HG02588 (cell line): ENCODE measurements at regions not wholly inside any gene's neighbourhood (a gene's known extent, or its start where the extent isn't known, plus 50 kb on each side); places are given as distances from the start of the nearest gene placed in this dataset.
A peak's percentile ranks its signal among the peaks of the same experiment; 100 is the strongest.
"Not testable (repeated sequence)": the region's sequence is repeated elsewhere in the genome, so short reads cannot be mapped to it uniquely, and the experiment has no call there.

Experiments used
- ATAC-seq: cut with Tn5 transposase; IDR thresholded peaks from one replicate; pipeline ENCODE4 v1.9.1; 2021; ENCODE audit warnings: mild to moderate bottlenecking, moderate library complexity; ENCODE audit not compliant: unreplicated experiment

GRCh38 chr7:21304808-21305375, 123.0 kb upstream of the SP4 start:
- no peak for ATAC-seq

GRCh38 chr7:21305455-21306235, 122.2 kb upstream of the SP4 start:
- ATAC-seq, result no peak

GRCh38 chr7:21314954-21315353, 112.9 kb upstream of the SP4 start:
- no peak for ATAC-seq

GRCh38 chr7:21317966-21318915, 109.6 kb upstream of the SP4 start:
- ATAC-seq, result no peak

- no peak for ATAC-seq
These were observed 109.0 kb upstream of the SP4 start for GRCh38 chr7:21318916-21319270.

- no peak for ATAC-seq
These were observed 101.6 kb upstream of the SP4 start for GRCh38 chr7:21326241-21326640.

GRCh38 chr7:21326921-21327320, 101.0 kb upstream of the SP4 start:
- no peak for ATAC-seq

GRCh38 chr7:21327422-21328409, 100.2 kb upstream of the SP4 start:
- ATAC-seq, result no peak

GRCh38 chr7:21330462-21331178, 97.3 kb upstream of the SP4 start:
- ATAC-seq, result no peak

GRCh38 chr7:21334906-21335305, 93.0 kb upstream of the SP4 start:
- ATAC-seq, result no peak

GRCh38 chr7:21336743-21337142, 91.1 kb upstream of the SP4 start:
- ATAC-seq, result no peak

- no peak for ATAC-seq
These were observed 89.1 kb upstream of the SP4 start for GRCh38 chr7:21338728-21339164.

- ATAC-seq, result not testable (repeated sequence)
These were observed 83.0 kb upstream of the SP4 start for GRCh38 chr7:21344900-21345299.

GRCh38 chr7:21345361-21345760, 82.5 kb upstream of the SP4 start:
- ATAC-seq, result no peak

GRCh38 chr7:21346297-21346696, 81.6 kb upstream of the SP4 start:
- ATAC-seq, result no peak

- ATAC-seq, result peak; percentile 84
These were observed 75.1 kb upstream of the SP4 start for GRCh38 chr7:21352540-21353387.

GRCh38 chr7:21353388-21353780, 74.5 kb upstream of the SP4 start:
- ATAC-seq, result no peak

- no peak for ATAC-seq
These were observed 73.6 kb upstream of the SP4 start for GRCh38 chr7:21354284-21354683.

- peak; percentile 85 for ATAC-seq
These were observed 72.4 kb upstream of the SP4 start for GRCh38 chr7:21355406-21355874.
